GM19372 (cell line): ENCODE measurements at regions not wholly inside any gene's neighbourhood (a gene's known extent, or its start where the extent isn't known, plus 50 kb on each side); places are given as distances from the start of the nearest gene placed in this dataset.

Experiments used
- ATAC-seq: cut with Tn5 transposase; IDR thresholded peaks from one replicate; pipeline ENCODE4 v1.9.1; 2021; ENCODE audit warnings: mild to moderate bottlenecking, low read depth, moderate library complexity; ENCODE audit not compliant: unreplicated experiment

GRCh38 chrX:6708041-6708440 lies 173.1 kb upstream of the VCX3A start:
- no peak for ATAC-seq

DNA sequence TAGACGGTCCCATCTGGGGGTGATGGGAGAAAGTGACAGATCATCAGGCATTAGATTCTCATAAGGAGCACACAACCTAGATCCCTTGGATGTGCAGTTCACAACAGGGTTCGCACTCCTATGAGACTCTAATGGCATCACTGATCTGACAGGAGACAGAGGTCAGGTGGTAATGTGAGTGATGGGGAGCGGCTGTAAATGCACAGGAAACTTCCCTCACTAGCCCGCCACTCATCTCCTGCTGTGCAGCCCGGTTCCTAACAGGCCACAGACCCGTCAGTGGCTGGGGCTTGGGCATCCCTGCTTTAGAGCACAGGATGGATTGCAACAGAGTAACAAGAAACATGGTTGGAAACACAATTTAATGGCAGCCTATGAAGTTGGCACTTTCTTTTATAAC lies 172.6 kb upstream of the VCX3A start:
- ATAC-seq: no peak

DNA sequence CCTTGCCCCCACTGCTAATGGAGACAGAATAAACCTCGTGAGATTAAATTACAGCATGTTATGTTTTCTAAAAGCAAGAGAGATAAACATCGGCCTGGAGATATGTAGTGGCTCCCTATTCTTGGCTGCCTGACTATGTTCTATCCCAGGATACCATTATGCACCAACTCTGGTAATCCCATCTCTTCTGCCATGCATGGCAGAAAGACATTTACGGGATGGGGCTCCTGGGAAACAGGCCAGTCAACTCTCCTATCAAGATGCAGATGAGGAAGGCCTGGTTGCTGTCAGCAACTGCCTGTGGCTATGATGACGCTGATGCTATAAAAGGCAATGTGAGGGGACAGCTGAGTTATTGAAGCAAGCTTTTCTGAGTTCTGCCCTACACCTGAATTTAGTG lies 166.2 kb upstream of the VCX3A start:
- no peak for ATAC-seq

GRCh38 chrX:6695717-6696116 lies 160.8 kb upstream of the VCX3A start:
- ATAC-seq: no peak

DNA sequence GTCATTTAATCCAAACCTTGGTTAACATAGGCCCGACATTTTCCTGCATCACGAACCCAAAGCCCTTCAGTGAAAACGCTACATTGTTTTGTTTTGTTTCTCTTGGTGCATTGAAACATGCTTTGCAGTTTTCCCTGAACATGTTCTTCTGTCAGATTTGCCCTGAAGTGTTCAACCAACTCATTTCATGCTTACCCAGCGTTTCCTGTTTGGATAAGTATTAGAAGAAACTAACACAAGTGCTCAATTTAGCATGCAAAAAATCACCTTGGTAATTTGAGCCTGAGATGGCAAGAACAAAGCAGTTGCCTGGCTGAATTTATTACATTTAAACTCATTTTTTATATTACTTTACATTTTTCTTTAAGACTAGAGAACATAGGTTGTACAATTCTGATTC lies 160.1 kb upstream of the VCX3A start:
- ATAC-seq: no peak

DNA sequence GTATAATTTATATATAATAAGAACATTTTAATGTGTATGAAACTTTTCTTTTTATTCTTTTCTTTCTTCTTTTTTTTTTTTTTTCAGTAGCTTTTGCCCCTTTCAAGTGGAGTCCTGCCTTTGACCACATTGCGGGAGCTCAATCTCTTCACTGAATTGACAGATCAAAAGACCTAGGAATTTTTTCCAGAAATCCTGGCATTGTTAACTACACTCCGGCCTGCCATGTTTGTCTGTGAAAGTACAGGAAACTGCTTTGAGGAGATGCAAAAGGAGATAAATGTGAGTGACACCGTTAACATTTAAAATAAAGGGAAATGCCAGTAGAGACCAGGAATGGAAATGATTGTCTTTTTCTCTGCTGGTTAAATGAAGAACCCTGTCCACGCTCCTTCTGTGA lies 159.3 kb upstream of the VCX3A start:
- ATAC-seq: no peak

DNA sequence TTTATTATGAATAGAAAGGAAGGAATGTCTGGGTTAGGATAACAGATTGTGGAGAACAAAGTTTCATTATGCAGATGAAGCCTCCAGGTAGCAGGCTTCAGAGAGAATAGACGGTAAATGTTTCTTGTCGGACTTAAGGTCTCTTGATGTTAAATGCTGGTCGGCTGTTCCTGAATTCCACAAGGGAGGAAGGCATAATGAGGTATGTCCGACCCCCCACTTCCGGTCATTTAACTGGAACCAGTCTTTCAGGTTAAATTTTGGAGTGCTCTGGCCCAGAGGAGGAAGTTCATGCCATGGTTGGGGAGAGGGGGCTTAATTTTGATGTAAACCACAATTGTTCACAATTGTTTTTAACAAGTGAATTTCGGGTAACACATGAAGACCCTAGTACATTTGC lies 158.1 kb upstream of the VCX3A start:
- no peak for ATAC-seq

DNA sequence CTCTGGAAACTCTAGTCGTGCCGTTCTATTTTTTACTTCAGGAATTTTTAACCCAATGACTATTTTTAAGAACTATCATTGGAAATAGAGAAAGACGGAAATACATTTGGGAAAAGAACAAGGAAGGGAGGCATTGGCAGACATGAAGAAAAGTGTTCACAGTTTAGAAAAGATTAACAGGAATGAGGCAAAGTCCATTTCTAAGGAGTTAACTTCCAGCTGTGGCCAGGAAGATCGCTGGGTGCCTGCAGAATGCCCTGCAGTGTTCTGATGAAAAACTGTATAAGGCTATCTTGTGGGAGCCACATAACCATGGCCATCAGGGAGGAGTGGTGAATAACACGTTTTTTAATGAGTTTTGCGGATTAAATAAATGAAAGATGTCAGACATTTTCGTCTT lies 150.6 kb upstream of the VCX3A start:
- ATAC-seq: no peak

DNA sequence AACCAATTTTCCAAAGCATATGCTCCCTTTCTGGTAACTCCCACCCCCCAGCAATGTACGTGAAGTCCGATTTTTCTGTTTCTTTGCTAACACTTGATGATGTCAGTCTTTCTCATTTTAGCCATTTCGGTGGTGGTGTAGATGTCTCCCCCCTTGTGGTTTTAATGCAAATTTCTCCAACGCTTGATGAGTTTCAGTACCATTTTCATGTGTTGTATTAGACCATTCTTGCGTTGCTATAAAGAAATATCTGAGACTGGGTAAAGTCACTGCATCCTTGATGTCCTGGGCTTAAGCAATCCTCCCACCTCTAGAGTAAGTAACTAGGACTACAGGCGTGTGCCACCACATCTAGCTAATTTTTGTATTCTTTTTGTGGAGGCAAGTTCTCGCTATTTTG lies 148.4 kb upstream of the VCX3A start:
- no peak for ATAC-seq

DNA sequence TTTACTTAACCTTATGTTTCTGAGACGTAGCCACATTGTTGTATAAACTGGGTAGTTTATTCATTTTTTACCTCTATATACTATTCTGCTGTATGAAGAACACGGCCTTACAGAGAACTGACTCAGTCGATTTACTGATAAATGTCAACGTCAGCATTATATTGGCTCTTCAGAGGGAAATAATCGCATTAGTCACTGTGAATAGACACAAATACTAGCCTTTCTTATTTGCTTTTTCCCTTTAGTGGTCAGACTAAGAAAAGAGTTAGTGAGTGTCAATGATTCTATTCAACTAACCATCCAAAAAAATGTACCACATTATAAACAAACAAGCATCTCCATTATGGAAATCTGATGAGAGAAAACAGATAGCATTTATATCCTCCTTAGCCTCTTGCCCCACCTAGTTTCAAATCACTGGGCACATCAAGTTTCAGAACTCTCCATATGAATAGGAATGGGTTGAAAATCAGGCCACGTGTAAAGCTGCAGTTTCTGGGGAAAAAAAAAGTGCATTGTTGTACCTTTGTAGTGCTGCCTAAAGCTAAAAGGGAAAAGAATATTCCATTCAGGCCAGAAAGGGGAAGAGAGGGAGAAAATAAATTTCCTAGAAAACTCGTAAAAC lies 146.7 kb upstream of the VCX3A start:
- no peak for ATAC-seq

GRCh38 chrX:6679988-6680387 lies 145.1 kb upstream of the VCX3A start:
- ATAC-seq: no peak

DNA sequence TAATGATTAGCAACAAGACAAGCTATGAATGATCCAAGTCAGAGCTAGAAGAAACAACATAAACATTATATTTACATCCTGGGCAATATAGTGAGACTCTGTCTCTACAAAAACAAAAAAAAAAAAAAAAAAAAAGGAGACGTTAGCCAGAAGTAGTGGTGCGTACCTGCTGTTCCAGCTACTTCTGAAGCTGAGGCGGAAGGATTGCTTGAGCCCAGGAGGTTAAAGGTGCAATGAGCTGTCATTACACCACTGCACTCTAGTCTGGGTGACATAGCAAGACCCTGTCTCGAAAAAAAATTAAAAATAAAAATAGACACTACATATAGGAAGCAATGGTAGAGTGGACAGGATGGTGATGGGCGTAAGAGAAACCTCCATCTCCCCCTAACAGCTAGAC lies 144.6 kb upstream of the VCX3A start:
- no peak for ATAC-seq

DNA sequence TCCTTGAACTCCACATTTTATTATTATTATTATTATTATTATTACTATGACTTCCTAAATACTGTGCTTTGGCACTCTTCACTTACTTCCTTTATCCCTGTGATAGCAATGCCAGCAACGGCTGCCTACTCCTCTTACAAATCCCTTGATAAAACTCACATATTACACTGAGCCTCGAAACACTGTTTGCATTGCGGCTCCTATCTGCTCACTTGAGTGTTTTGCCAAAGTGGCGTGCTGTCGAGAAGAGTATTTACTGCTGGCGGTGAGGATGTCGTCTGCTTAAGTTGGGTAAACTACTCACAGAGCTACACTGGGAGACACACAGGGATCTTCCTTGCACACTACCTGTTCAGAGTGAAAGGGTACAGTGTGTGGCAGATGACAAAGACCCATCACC lies 143.4 kb upstream of the VCX3A start:
- no peak for ATAC-seq

DNA sequence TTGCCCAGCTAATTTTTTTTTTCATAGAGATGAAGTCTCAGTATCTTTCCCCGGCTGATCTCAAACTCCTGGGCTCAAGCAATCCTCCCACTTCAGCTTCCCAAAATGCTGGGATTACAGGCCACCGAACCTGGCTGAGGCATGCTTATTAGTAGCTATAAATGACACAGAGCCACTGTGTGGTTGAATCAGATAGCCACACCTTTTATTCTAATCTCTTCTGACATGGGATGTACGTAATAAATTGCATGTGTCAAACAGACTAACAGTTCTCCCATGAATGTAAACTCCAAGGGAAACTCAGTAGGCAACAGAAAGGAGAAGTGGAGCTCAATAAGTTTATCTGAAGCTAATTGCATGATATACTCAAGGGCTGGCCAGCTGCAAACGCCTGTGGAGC lies 139.8 kb upstream of the VCX3A start:
- ATAC-seq: no peak

- ATAC-seq: no peak
Observed at GRCh38 chrX:6667048-6667768, 132.3 kb upstream of the VCX3A start.

GRCh38 chrX:6666624-6667023 lies 131.7 kb upstream of the VCX3A start:
- no peak for ATAC-seq

DNA sequence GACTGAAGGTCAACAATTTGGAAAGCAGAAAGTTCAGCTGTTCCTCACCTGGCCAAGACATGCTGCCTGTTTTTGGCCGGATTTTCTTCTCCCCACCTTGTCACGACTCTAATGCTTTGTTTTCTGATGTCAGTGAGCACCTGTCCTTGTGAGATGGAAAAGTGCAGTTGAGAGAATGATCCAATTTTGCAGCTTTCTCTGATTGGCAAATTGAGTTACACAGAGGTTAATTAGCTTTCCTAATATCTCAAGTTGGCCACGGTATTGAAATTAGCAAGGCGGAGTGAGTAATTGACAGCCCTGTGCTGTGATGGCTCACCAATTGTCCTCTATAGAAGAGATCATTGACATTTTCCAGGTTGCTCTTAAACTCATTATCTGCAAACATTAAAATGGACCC lies 126.8 kb upstream of the VCX3A start:
- no peak for ATAC-seq

DNA sequence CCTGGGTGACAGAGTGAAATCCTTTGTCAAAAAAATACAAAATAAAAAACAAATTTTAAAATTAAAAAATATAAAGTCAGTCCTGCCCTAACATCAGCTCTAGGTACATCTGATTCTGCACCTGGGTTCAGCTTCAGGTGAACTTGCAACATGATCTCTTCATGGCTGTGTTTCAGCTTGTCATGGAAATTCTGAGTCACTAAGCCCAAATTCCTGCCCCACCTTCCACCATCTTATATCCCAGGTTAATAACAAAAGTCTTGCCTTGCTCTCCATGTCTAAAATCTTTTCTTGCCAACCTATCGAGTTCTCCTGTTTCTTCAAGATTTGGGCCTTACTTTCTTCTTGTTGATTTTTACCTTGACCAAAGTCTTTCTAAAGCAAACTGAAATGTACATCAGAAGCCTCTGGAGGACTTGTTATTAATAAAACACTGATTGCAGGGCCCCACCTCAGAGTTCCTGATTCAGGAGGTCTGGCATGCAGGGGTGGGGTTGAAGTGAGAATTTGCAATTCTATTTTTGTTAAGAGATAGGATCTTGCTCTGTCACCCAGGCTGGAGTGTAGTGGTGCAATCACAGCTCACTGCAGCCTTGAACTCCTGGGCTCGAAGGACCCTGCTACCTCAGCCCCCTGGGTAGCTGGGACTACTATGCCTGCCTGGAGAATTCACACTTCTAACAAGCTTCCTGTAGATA lies 125.8 kb upstream of the VCX3A start:
- ATAC-seq: no peak

DNA sequence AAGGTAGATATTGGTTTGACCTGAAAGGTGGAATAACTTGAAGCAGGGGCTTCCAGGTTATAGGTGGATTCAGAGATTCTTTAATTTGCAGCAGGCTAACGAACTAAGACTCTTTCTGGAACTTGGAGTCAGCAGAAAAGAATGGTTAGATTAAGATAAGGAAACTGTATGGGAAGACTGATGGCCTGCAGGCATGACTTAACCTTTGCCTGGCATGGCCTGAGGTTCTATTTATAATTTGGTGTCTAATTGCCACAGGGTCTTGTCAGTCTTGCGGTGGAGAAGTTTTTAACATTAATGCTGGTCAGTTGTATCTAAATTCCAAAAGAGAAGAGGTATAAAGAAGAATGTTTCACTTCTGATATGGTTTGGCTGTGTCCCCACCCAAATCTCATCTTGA lies 110.3 kb upstream of the VCX3A start:
- no peak for ATAC-seq

DNA sequence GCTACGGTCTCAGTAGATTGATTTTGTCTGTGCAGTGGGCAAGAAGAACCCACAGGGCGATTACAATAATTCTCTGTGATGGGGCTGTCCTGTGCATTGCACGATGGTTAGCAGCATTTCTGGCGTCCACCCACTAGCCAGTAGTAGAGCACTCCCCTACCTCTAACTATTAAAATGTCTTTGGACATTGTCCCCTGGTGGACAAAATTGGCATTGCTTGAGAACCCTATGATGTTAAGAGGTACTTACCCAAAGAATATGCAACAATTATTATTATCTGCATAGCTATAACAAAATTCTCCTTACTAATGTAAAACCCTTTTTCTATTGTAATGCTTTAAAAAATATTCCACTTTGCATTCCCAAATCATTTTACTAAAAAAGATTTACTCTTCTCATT lies 109.5 kb upstream of the VCX3A start:
- ATAC-seq: no peak

DNA sequence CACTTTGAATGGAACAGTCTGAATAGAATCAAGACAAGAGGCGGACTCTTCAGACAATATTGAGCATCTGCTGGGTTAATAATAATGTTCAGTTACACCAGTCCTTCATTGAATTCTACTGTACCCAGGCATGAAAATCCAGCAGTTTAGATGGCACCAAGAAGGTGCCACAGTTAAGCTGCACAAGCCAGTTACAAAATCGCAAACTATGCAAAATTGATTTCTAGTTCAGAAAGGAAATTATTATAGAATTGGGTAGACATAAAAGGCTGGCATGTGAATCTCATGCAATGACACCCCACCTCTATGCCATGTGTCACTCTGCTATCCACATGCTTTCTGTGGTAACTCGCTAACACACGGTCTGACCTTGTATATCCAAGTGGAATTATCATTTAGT lies 105.8 kb upstream of the VCX3A start:
- ATAC-seq: no peak

- no peak for ATAC-seq
Observed at GRCh38 chrX:6614506-6614905, 79.6 kb upstream of the VCX3A start.
